ENCODE measurements at regions not wholly inside any gene's neighbourhood (a gene's known extent, or its start where the extent isn't known, plus 50 kb on each side); places are given as distances from the start of the nearest gene placed in this dataset.

DNA sequence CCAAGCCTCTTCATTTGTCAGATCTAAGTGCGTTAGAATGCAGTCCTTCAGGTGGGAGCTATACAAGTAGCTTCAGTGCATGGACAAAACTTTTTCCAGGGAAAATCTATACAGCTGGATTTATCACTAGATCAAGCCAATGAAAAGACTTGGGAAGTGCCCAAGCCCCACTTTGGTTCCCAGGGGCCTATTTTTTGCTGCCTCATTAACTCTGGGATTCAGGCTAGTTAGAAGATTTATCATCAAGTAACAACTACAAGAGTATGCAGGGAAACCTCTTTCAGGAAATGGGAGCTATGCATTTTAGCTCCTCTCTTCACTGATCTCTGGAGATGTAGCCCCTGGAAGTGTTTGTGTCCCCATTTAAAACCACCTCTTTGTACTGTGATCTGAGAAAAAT lies 908.8 kb downstream of the SQOR start:
- DNase-seq, result no peak
- H3K27ac ChIP-seq, result no peak overlapping the region
- no peaks in the 10 kb centered on the region for H3K9me3 ChIP-seq
- no peaks in the 10 kb centered on the region for H3K36me3 ChIP-seq
- intact Hi-C loops (cut with DNase I; ENCODE audit: low total_unique reads), result no loop called here
- no peaks in the 10 kb centered on the region for H3K27me3 ChIP-seq
- no peak overlapping the region for H3K4me3 ChIP-seq
- TF ChIP-seq, protein P1, sequence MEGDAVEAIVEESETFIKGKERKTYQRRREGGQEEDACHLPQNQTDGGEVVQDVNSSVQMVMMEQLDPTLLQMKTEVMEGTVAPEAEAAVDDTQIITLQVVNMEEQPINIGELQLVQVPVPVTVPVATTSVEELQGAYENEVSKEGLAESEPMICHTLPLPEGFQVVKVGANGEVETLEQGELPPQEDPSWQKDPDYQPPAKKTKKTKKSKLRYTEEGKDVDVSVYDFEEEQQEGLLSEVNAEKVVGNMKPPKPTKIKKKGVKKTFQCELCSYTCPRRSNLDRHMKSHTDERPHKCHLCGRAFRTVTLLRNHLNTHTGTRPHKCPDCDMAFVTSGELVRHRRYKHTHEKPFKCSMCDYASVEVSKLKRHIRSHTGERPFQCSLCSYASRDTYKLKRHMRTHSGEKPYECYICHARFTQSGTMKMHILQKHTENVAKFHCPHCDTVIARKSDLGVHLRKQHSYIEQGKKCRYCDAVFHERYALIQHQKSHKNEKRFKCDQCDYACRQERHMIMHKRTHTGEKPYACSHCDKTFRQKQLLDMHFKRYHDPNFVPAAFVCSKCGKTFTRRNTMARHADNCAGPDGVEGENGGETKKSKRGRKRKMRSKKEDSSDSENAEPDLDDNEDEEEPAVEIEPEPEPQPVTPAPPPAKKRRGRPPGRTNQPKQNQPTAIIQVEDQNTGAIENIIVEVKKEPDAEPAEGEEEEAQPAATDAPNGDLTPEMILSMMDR (IDR thresholded peaks at IDR 0.05), result no peak
- no peak for TF ChIP-seq POLR2A (IDR thresholded peaks at IDR 0.05)
- H3K4me1 ChIP-seq, result no peaks in the 10 kb centered on the region

DNA sequence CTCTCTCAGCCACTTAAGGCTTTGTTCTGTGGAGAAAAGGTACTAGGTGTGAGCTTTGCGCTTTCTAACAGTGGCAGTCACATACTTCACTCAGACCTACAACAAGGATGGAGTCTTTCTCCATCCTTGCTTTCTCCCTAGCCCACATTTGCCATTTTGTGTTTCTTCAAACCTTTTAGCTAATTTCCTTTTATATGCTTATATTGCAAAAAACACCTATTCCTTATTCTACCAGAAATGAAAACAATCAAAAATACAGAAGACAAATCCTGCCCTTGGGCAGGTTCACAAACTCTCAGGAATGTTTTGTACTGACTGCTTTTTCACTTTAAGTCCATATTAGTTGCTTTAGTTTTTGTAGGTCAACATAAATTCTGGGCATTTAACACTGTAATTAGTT lies 914.2 kb downstream of the SQOR start:
- no peak overlapping the region for H3K4me3 ChIP-seq
- DNase-seq, result no peak
- H3K27ac ChIP-seq, result no peak overlapping the region
- H3K9me3 ChIP-seq, result no peaks in the 10 kb centered on the region
- TF ChIP-seq POLR2A (IDR thresholded peaks at IDR 0.05), result no peak
- intact Hi-C loops (cut with DNase I; ENCODE audit: low total_unique reads), result no loop called here
- no peaks in the 10 kb centered on the region for H3K36me3 ChIP-seq
- no peaks in the 10 kb centered on the region for H3K4me1 ChIP-seq
- no peaks in the 10 kb centered on the region for H3K27me3 ChIP-seq

DNA sequence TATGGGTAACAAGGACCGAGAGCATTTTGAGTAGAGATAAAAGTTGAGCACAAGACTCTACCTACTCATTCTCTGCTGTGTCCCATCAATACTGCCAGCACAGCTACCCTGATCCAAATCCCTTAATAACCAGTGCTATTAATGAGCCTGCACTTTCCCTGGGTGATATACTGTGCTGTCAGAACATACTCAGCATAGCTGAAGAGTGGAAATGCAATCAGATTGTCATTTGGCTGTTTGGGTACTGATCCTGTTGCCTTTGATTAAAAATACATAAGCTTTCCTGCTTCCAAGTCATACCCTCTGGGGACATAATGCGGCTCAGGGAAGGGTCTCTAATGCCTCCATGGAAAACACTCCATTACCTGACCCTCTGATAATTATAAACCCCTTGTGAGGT lies 917.5 kb downstream of the SQOR start:
- no peak for DNase-seq
- Histone ChIP-seq H3K36me3 (no peaks in the 10 kb centered on the region), H3K27me3 (no peaks in the 10 kb centered on the region), H3K4me1 (no peaks in the 10 kb centered on the region), H3K9me3 (no peaks in the 10 kb centered on the region), H3K4me3 (no peak overlapping the region), H3K27ac (no peak overlapping the region)
- TF ChIP-seq POLR2A (IDR thresholded peaks at IDR 0.05), result no peak
- TF ChIP-seq, protein P1 (IDR thresholded peaks at IDR 0.05), result no peak
- intact Hi-C loops (cut with DNase I; ENCODE audit: low total_unique reads), result no loop called here

DNA sequence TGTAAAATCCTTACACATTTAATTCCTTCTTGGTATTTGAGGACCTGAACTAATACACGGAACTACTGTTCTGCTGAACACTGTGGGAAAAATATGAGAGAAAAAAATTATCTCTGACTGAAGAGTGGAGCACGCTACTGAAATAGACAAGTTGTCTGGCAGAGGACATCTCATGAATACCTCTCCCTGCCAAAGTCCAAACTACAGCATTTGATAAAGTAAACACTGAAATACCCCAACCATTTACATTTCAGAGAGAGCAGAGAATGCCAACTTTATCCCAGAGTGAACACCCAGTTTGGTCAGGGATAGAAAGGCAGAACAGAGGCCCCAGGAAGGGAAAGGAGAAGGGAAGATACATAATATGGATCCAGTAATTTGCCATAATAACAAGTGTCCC lies 920.7 kb downstream of the SQOR start:
- intact Hi-C loops (cut with DNase I; ENCODE audit: low total_unique reads), result no loop called here
- Histone ChIP-seq H3K36me3 (no peaks in the 10 kb centered on the region), H3K27me3 (no peaks in the 10 kb centered on the region), H3K9me3 (no peaks in the 10 kb centered on the region), H3K4me1 (no peaks in the 10 kb centered on the region), H3K4me3 (no peak overlapping the region), H3K27ac (no peak overlapping the region)
- TF ChIP-seq, protein P1 (IDR thresholded peaks at IDR 0.05), result no peak
- no peak for TF ChIP-seq POLR2A (IDR thresholded peaks at IDR 0.05)
- no peak for DNase-seq

DNA sequence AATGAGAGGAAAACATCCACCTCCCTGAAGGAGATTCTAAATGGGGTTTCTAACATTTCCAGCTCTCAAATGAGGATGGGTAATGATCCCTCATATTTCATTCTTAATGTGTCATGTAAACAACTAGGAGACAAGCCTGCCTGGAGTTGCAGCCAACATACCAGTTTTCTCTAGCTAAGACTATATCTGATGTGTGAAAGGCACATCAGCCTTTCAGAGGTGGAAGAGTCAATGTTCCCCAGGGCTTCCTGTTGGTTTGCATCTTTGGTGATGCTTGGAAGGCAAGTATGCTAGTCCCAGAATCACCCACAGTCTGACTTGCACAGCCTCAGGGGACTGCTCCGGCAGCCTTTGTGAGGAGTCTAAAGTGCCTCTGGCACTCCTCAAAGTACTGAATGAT lies 921.2 kb downstream of the SQOR start:
- intact Hi-C loops (cut with DNase I; ENCODE audit: low total_unique reads), result no loop called here
- DNase-seq, result no peak
- H3K9me3 ChIP-seq, result no peaks in the 10 kb centered on the region
- H3K36me3 ChIP-seq, result no peaks in the 10 kb centered on the region
- H3K4me1 ChIP-seq, result no peaks in the 10 kb centered on the region
- H3K4me3 ChIP-seq, result no peak overlapping the region
- H3K27me3 ChIP-seq, result no peaks in the 10 kb centered on the region
- TF ChIP-seq, protein P1 (IDR thresholded peaks at IDR 0.05), result no peak
- TF ChIP-seq POLR2A (IDR thresholded peaks at IDR 0.05), result no peak
- H3K27ac ChIP-seq, result no peak overlapping the region

All from uterus (tissue), 3 donors.